Epithelial cell of prostate (primary cell): ENCODE measurements at regions not wholly inside any gene's neighbourhood (a gene's known extent, or its start where the extent isn't known, plus 50 kb on each side); places are given as distances from the start of the nearest gene placed in this dataset.
"Not testable (repeated sequence)": the region's sequence is repeated elsewhere in the genome, so short reads cannot be mapped to it uniquely, and the experiment has no call there.

ENCODE experiments used
- DNase-seq: peaks from one replicate; pipeline ENCODE4 v3.0.0-alpha.2; 2011; ENCODE audit warnings: low read depth, low spot score
- H3K27ac ChIP-seq: fragments of 450-650 bp; 2 replicates; pipeline ENCODE4 v1.5.1; 2017; ENCODE audit warnings: mild to moderate bottlenecking

DNA sequence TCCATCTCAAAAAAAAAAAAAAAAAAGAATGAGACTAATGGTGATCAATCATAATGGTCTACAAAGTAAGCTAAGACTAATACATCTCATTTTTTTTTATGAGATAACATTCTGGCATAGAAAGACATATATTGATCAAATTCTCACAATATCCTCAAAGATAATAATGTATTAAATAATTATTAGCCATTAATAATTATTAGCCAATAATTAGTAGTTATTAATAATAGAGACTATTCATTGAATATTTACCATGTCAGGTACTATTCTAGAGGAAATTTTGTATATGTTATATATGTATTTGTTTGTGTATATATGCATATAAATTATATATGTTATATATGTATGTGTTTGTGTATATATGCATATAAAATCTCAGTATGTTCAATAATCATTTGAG lies 137.7 kb upstream of the PTBP2 start:
- no peak overlapping the region for H3K27ac ChIP-seq
- no peak for DNase-seq

DNA sequence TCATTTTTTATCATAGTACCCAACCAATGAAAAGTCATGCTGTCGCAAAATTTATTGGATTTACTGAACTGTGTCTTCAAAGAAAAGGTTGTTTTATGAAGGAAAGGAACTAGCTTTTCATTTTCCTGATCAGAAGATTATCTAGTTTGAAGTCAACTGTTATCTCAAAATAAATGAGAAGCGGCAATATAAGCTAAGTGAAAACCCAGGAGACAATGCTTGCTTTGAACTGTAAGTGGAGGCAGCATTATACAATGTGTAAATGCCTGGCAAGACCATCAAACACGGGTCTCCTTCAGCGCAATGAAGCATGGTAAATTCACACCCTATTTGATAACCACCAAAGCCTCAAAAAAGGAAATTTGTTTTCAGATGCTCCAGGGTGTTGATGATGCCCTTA lies 134.4 kb upstream of the PTBP2 start:
- DNase-seq = no peak
- no peak overlapping the region for H3K27ac ChIP-seq

DNA sequence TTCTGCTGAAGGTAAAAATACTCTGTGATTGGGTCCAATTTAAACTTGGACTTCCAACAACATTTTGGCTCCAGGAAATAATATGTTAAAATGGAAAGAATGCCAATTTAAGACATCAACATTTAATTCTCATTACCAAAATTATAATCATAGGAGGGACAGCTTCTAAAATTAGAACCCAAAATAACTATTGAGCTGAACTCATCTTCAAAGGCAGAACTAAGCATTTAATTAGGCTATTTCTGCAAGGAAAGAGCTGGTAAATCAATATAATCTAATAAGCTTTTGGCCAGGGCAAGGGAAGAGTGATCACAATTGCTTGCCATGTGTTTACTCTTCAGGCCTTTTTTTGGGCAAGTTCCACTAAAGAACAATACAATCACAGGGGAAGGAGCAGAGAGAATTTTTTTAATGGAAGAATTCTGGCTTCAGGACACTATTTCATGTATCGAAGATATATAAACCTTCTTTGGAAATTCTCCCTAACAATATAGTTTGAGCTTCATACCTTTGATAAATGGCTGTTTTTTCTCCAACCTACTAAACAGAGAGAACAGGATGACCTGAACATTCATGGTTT lies 133.1 kb upstream of the PTBP2 start:
- DNase-seq = no peak
- no peak overlapping the region for H3K27ac ChIP-seq

DNA sequence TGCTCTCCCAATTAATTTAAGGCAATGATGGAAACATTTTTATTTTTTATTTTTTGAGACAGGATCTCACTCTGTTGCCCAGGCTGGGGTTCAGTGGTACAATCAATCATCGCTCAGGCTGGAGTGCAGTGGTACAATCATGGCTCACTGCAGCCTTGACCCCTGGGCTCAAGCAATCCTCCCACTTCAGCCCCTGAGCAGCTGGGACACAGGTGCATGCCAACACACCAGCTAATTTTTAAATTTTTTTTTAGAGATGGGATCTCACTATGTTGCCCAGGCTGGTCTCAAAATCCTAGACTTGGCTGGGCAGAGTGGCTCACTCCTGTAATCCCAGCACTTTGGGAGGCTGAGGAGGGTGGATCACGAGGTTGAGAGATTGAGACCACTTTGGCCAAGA lies 126.1 kb upstream of the PTBP2 start:
- not testable (repeated sequence) for DNase-seq, H3K27ac ChIP-seq

DNA sequence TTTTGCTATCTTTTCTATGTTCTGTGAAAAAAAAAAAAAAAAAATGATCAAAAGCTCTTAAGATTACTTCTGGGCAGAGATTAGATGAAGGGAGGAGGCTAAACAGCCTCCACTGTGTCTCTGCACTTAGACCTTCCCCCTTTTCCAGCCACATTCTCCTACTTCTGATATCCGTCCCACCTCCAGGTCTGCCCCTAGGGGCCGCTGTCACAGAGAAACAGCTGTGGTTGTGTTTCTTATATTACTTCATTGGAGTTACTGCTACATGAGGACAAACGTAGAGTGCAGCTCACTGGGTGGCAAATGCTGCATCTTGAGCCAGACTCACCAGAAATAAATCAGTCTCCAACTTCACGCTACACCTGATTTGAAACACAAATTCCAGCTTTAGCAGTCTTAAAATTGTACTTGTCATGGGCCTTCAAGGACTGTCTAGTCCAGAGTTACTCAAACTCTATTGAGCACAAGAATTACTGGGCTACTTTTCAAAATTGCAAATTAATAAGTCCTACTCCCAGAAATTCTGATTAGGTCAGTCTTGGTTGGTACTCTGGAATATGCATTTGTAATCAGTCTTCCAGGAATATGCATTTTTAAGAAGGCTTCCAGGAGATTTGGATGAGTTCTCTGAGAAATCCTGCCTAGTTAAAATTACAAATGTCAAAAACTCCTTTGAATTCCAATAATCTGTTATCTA lies 125.2 kb upstream of the PTBP2 start:
- DNase-seq = no peak
- no peak overlapping the region for H3K27ac ChIP-seq

DNA sequence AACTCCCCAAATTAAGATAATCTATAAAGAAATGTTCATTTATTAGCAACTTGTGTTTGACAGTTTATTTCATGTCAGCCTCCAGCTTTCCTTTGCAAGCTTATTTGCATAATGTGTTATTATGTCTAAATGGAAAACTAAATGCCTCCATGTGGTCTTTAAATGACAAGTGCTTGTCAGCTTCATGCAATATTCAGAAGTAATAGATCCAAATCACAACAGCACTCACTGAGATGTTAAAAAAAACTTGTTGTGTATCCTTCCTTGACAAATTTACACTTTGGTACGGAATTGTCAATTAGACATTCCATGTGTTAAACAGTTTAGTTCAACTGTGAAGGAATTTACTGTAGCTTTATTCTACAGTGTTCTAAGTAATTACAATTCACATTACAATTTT lies 124.4 kb upstream of the PTBP2 start:
- no peak overlapping the region for H3K27ac ChIP-seq
- DNase-seq = no peak

DNA sequence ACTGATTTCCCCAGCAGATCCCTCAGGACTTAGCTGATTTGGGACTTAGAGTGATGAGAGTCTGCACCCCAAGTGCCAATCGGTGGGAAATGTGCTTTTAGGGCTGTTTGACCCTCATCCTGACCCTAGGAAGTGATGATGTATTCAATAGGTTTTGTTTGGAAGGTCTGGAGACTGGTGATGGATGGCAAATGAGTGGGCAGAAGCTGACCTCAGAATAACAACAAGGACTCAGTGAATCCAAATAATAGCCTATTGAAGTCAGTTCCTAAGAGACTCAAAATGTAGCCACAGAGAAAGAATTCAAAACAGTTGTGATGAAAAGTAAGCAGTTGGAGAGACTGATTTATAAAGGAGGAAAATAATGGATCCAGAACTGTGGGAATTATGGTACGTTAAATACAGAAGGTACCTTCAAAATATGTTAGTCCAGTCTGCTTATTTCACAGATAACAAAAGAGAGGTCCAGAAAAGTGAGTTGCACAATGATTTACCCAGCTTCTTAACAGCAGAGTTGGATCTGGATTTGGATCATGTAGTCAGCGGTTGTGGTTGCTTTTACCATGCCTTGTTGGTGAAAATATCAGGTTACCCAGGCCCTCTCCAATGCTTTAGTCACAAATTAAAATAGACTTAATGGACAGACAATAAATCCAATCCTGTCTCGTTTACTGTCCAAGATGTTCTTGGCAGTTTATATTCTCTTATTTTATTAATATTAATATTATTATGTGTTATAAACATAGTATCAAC lies 123.0 kb upstream of the PTBP2 start:
- DNase-seq = no peak
- H3K27ac ChIP-seq = no peak overlapping the region

DNA sequence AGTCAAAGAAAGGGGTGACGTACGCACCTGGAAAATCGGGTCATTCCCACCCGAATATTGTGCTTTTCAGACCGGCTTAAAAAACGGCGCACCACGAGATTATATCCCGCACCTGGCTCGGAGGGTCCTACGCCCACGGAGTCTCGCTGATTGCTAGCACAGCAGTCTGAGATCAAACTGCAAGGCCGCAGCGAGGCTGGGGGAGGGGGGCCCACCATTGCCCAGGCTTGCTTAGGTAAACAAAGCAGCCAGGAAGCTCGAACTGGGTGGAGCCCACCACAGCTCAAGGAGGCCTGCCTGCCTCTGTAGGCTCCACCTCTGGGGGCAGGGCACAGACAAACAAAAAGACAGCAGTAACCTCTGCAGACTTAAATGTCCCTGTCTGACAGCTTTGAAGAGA lies 117.0 kb upstream of the PTBP2 start:
- not testable (repeated sequence) for DNase-seq, H3K27ac ChIP-seq

DNA sequence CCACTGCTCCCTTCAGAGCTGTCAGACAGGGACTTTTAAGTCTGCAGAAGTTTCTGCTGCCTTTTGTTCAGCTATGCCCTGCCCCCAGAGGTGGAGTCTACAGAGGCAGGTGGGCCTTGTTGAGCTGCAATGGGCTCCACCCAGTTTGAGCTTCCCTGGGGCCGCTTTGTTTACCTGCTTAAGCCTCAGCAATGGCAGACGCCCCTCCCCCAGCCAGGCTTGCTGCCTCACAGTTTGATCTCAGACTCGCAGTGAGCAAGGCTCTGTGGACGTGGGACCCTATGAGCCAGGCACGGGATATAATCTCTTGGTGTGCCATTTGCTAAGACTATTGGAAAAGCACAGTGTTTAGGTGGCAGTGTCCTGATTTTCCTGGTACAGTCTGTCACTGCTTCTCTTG lies 104.2 kb upstream of the PTBP2 start:
- DNase-seq = not testable (repeated sequence)

DNA sequence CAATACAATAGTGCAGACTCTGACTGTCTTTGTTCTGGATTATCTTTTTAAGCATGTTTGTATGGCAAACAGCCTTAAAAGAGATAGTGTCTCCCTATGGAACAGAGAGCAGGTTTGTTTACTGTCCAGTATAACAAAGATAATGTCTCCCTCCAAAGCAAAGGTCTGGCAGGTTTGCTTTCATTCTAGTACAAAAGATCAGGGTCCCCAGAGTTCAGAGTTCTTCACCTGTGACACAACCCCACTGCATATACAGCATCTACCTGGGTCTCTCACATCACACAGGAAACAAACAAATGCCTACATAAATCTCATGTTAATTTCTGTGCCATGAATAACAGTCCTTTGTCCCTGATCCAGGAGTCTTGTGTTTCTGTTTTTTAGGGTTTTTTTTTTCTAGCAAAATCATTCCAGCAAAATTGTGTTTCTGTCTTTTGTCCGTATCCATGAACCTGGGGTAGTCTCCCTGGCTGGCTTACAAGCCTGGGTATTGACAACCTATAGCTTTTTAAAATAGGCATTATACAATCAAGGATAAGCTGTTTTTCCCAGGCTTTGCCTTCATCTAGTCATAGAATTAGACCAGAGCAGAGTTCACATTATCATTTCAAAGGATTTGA lies 89.4 kb upstream of the PTBP2 start:
- no peak overlapping the region for H3K27ac ChIP-seq
- DNase-seq = no peak

More for the DNA sequence above, 104.2 kb upstream of the PTBP2 start:
- not testable (repeated sequence) for H3K27ac ChIP-seq

DNA sequence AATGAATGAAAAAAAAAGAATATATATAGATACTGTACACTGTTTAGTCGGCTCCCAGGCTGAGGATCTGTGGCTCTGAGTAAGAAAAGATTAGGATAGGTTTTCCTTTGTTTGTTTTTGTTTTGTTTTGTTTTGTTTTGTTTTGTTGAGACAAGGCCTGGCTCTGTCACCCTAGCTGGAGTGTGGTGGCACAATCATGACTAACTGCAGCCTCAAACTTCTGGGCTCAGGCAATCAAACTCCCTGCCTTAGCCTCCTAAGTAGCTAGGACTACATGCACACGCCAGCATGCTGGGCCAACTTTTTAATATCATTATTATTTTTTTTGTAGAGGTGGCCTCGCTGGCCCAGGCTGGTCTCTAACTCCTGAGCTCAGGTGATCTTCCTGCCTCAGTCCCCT lies 87.9 kb upstream of the PTBP2 start:
- no peak for DNase-seq
- no peak overlapping the region for H3K27ac ChIP-seq

DNA sequence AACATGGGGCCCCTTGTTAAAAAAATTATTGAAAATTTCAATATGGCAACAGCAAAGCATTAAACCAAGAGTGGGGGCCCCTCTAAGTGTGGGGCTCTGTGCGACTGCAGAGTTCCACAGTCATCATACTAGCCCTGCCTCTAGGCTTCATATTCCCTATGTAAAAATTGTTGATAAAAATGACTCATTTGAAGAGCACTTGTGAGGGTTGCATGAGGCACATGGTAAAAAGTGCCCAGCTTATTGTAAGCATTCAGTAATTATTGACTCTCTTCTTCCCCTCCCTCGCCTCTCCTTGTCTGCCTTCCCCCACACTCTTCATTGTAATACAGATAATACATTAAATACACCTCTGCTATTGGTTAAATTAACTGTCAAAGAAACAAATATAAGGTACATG lies 86.7 kb upstream of the PTBP2 start:
- no peak for DNase-seq
- H3K27ac ChIP-seq = no peak overlapping the region

DNA sequence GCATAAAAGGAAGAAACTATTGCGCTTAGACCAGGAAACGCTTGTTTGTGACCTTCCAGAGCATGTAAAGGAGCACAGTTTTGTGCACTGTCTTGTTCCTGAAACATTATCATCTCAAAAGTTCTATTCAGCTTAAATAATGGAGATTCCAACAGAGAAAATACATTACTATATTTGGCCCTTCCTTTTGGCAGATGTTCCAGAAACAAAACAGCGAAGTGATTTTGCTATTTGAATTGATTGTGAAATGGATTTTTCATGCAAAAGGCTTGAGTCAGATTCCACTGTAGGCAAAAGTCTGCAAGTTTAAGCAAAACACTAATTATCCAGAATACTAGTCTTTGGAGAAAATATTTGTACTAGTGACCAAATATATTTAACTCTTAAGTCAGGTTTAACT lies 80.3 kb upstream of the PTBP2 start:
- DNase-seq = no peak
- no peak overlapping the region for H3K27ac ChIP-seq

DNA sequence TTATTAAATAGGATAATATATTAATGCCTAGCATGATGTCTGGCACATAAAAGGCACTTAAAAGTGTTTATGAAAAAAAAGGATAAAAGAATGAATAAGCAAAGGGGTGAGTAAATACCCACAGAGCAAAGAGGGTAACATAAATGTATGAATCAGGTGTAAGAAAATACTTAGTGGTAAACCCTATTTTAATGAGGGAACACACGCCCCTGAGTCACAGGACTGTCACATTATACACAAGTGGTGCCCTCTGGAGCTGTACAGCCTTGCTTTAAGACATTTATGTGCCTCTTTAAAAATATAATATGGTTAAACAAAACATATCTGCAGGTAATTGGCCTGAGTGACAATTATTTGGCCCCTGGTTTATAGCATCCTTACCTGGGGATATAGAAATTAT lies 78.1 kb upstream of the PTBP2 start:
- no peak for DNase-seq
- H3K27ac ChIP-seq = no peak overlapping the region

DNA sequence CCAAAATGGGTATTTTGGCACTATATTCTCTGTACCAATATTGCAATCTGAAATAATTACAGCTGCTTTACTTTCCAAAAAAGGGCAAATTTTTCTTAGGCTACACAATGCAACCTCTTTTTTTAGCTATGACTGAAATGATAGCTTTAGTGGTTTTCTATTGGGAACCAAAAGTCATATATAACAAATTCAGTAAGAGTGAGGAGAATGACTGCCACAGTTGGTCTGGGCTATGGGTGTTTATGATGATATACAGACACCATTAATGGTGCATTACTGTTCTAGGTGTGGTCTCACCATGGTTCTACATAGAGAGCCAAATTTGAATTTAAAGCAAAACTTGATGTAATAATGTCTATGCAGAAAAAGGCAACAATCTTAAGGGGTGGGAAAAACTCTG lies 72.3 kb upstream of the PTBP2 start:
- no peak overlapping the region for H3K27ac ChIP-seq
- no peak for DNase-seq

DNA sequence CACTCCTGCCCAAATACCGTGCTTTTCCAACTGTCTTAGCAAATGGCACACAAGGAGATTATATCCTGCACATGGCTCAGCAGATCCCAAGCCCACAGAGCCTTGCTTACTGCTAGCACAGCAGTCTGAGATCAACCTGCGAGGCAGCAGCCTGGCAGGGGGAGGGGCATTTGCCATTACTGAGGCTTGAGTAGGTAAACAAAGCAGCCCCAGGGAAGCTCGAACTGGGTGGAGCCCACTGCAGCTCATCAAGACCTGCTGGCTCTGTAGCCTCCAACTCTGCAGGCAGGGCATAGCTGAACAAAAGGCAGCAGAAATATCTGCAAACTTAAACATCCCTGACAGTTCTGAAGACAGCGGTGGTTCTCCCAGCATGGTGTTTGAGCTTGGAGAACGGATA lies 70.1 kb upstream of the PTBP2 start:
- no peak for DNase-seq
- H3K27ac ChIP-seq = no peak overlapping the region

DNA sequence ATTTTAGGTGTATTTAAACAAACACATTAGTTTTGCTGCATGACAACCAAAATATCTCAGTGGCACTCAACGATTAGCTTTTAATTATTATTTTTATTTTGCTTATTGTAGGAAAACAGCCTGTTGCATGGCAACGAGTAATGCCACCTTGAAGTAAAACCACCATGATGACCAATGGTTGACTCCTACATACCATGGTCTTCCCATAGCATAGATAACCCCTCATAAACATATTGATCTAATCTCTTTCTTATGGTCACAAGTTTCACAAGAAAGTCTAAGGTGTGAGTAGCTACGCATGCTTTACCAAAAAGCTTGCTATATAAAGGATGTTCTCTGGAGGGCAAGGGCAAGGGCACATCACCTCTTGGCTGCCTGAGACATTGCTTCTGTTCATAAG lies 61.5 kb upstream of the PTBP2 start:
- DNase-seq = no peak
- no peak overlapping the region for H3K27ac ChIP-seq

DNA sequence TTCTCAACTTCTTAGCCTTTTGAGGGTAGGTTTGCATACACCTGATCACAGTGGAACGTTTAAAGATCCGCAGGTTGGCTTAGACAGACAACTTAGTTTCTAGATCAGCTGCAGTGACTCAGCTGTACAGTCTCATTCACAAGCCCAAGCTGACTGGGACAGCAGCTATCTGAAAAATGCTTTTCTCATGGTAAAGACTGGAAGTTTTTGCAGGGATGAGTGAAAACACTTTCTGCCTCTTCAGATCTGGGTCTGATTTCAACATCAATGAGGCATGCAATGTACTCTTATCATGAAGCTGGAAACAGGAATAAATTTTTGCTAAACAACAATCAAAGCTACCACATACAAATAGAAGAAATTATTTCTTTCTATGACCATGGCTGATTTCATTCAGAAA lies 61.1 kb upstream of the PTBP2 start:
- no peak for DNase-seq
- no peak overlapping the region for H3K27ac ChIP-seq
